Activated CD8-positive, alpha-beta memory T cell treated with anti-CD3 and anti-CD28 coated beads for 4 hours (primary cell): ENCODE measurements at regions not wholly inside any gene's neighbourhood (a gene's known extent, or its start where the extent isn't known, plus 50 kb on each side); places are given as distances from the start of the nearest gene placed in this dataset.

Experiments used
- DNase-seq, 2 donors: peaks; one replicate each; pipeline ENCODE4 v3.0.0-alpha.2; 2020; ENCODE audit warnings: low read depth in 2 of 2

GRCh38 chr4:145248502-145248901 lies 68.1 kb upstream of the OTUD4 start:
- DNase-seq, result no peak

GRCh38 chr4:145234091-145234706 lies 53.8 kb upstream of the OTUD4 start:
- DNase-seq, result peak; percentile 24 to 44

- no peak for DNase-seq
Observed at GRCh38 chr4:145231906-145232700, 51.7 kb upstream of the OTUD4 start.

- DNase-seq, result no peak
Observed at GRCh38 chr4:145230726-145231125, 50.3 kb upstream of the OTUD4 start.
